ENCODE measurements at regions not wholly inside any gene's neighbourhood (a gene's known extent, or its start where the extent isn't known, plus 50 kb on each side); places are given as distances from the start of the nearest gene placed in this dataset.

DNA sequence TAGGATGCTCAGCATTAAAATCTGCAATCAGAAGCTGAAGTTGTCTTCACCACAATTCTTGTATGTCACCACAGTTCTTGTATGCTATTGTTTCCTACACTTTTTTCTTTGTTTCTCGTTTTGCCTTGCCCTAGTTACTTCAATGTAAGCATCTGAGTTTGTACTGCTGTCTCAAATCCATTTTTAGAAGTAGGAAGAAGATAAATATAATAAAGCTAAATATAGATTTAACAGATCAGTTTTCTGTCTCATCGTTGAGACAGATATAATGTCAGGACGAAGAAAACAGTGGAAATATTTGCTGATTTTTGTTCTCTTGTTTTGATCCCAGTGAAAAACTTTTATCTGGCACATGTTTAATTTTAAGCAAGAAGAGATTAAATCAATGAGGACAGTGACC is 318.0 kb downstream of the QKI start:
- TF ChIP-seq CTCF (IDR thresholded peaks at IDR 0.05; ENCODE audit: low read depth, low read length) (no peak), EZH2phosphoT487 (IDR thresholded peaks at IDR 0.05; ENCODE audit: low read depth) (no peak)
